ENCODE measurements at regions not wholly inside any gene's neighbourhood (a gene's known extent, or its start where the extent isn't known, plus 50 kb on each side); places are given as distances from the start of the nearest gene placed in this dataset.

DNA sequence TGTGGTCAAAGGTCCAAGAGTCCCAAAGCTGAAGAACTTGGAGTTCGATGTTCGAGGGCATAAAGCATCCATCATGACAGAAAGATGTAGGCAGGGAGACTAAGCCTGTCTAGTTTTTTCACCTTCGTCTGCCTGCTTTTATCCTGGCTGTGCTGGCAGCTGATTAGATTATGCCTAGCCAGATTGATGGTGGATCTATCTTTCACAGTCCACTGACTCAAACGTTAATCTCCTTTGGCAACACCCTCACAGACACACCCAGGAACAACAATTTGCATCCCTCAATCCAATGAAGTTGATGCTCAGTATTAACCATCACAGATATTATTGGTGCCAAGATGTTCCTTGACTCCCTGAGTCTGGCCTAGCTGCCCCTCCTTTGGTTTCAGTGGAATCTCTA is 530.8 kb upstream of the CLINT1 start:
- intact Hi-C loops (cut with micrococcal nuclease): no loop called here
- H3K36me3 ChIP-seq (ENCODE audit: control insufficient read depth, insufficient read depth, low read length): no peaks in the 10 kb centered on the region

DNA sequence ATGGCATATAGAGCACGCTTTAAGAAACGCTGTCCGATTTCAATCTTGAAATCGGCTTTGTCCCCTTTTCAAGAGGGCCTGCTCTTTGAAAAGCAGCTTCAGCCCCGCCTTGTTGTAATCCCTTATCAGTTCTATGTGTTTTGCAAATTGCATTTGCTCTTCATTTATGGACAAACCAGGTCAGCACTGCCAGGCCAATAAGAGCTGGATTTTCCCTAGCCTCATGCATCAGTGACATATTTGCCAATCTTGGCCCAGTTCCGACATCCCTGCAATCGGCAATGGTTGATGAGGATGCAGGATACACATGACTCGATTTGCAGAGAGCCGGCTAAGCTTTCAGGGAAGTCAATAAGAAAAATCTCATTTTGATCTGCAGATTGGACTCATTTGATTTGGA is 529.1 kb upstream of the CLINT1 start:
- peaks cover 2 to 3% of the 10 kb centered on the region in 2 donors for H3K9me3 Mint-ChIP-seq
- no peak overlapping the region for H3K27ac Mint-ChIP-seq
- DNase-seq: no peak
- H3K27me3 Mint-ChIP-seq (ENCODE audit: low read depth in 2 of 2): no peaks in the 10 kb centered on the region
- no peak overlapping the region for H3K4me3 Mint-ChIP-seq
- H3K27me3 ChIP-seq (ENCODE audit: control insufficient read depth, insufficient read depth, low read length): no peaks in the 10 kb centered on the region
- no peaks in the 10 kb centered on the region for H3K36me3 ChIP-seq (ENCODE audit: control insufficient read depth, insufficient read depth, low read length)
- no peaks in the 10 kb centered on the region for H3K36me3 Mint-ChIP-seq
- TF ChIP-seq, protein P1, sequence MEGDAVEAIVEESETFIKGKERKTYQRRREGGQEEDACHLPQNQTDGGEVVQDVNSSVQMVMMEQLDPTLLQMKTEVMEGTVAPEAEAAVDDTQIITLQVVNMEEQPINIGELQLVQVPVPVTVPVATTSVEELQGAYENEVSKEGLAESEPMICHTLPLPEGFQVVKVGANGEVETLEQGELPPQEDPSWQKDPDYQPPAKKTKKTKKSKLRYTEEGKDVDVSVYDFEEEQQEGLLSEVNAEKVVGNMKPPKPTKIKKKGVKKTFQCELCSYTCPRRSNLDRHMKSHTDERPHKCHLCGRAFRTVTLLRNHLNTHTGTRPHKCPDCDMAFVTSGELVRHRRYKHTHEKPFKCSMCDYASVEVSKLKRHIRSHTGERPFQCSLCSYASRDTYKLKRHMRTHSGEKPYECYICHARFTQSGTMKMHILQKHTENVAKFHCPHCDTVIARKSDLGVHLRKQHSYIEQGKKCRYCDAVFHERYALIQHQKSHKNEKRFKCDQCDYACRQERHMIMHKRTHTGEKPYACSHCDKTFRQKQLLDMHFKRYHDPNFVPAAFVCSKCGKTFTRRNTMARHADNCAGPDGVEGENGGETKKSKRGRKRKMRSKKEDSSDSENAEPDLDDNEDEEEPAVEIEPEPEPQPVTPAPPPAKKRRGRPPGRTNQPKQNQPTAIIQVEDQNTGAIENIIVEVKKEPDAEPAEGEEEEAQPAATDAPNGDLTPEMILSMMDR (IDR thresholded peaks at IDR 0.05): no peak
- no peaks in the 10 kb centered on the region for H3K4me1 ChIP-seq (ENCODE audit: control insufficient read depth, insufficient read depth, low read length)
- ATAC-seq: no peak
- no peak overlapping the region for H3K27ac ChIP-seq (ENCODE audit: low read length)
- no peaks in the 10 kb centered on the region for H3K4me1 Mint-ChIP-seq
- intact Hi-C loops (cut with micrococcal nuclease): no loop called here
- no peak overlapping the region for H3K4me3 ChIP-seq (ENCODE audit: low read length)
- H3K9me3 ChIP-seq (ENCODE audit: control insufficient read depth, insufficient read depth, low read length): no peaks in the 10 kb centered on the region
- 94% methylated on average over 9 of the region's 9 CpGs for WGBS (ENCODE audit: insufficient coverage)

More for the DNA sequence above, 530.8 kb upstream of the CLINT1 start:
- Histone ChIP-seq H3K9me3 (ENCODE audit: control insufficient read depth, insufficient read depth, low read length) (no peaks in the 10 kb centered on the region), H3K4me1 (ENCODE audit: control insufficient read depth, insufficient read depth, low read length) (no peaks in the 10 kb centered on the region), H3K4me3 (ENCODE audit: low read length) (no peak overlapping the region), H3K27me3 (ENCODE audit: control insufficient read depth, insufficient read depth, low read length) (no peaks in the 10 kb centered on the region), H3K27ac (ENCODE audit: low read length) (no peak overlapping the region)
- no peak overlapping the region for H3K4me3 Mint-ChIP-seq
- peaks cover 0 to 3% of the 10 kb centered on the region in 2 donors for H3K9me3 Mint-ChIP-seq
- no peaks in the 10 kb centered on the region for H3K36me3 Mint-ChIP-seq
- WGBS (ENCODE audit: insufficient coverage): 78% methylated on average over 4 of the region's 4 CpGs
- no peaks in the 10 kb centered on the region for H3K27me3 Mint-ChIP-seq (ENCODE audit: low read depth in 2 of 2)
- H3K4me1 Mint-ChIP-seq: no peaks in the 10 kb centered on the region
- no peak for DNase-seq
- TF ChIP-seq, protein P1 (IDR thresholded peaks at IDR 0.05): no peak
- no peak for ATAC-seq
- H3K27ac Mint-ChIP-seq: no peak overlapping the region

DNA sequence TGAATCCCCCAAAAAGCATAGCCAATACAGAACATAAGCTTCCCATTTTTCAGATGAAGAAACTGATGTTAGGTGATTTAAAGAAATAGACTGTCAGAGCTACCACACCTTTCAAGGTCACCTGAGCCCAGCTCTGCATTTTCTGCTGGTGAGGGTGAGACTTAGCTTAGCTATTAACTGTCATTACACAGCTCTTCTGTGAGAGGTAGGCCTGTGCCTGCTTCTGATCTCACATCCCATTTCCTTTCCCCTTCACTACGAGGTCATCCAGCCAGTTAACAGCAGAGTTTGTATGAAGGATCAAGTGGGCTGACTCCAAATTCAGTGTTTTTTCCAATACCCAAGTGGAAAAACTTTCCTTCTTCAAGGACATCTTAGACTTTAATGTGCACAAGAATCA is 528.6 kb upstream of the CLINT1 start:
- H3K27me3 ChIP-seq (ENCODE audit: control insufficient read depth, insufficient read depth, low read length): no peaks in the 10 kb centered on the region
- H3K27me3 Mint-ChIP-seq (ENCODE audit: low read depth in 2 of 2): no peaks in the 10 kb centered on the region
- no peak overlapping the region for H3K4me3 ChIP-seq (ENCODE audit: low read length)
- no peaks in the 10 kb centered on the region for H3K4me1 Mint-ChIP-seq
- H3K4me1 ChIP-seq (ENCODE audit: control insufficient read depth, insufficient read depth, low read length): no peaks in the 10 kb centered on the region
- no peaks in the 10 kb centered on the region for H3K36me3 ChIP-seq (ENCODE audit: control insufficient read depth, insufficient read depth, low read length)
- DNase-seq: no peak
- H3K27ac ChIP-seq (ENCODE audit: low read length): no peak overlapping the region
- no peaks in the 10 kb centered on the region for H3K9me3 ChIP-seq (ENCODE audit: control insufficient read depth, insufficient read depth, low read length)
- H3K4me3 Mint-ChIP-seq: no peak overlapping the region
- H3K36me3 Mint-ChIP-seq: no peaks in the 10 kb centered on the region
- no peak for ATAC-seq
- intact Hi-C loops (cut with micrococcal nuclease): no loop called here
- no peak overlapping the region for H3K27ac Mint-ChIP-seq
- H3K9me3 Mint-ChIP-seq: peaks cover 2 to 3% of the 10 kb centered on the region in 2 donors
- 69% methylated on average over 1 of the region's 1 CpG for WGBS (ENCODE audit: insufficient coverage)
- TF ChIP-seq, protein P1 (IDR thresholded peaks at IDR 0.05): no peak

DNA sequence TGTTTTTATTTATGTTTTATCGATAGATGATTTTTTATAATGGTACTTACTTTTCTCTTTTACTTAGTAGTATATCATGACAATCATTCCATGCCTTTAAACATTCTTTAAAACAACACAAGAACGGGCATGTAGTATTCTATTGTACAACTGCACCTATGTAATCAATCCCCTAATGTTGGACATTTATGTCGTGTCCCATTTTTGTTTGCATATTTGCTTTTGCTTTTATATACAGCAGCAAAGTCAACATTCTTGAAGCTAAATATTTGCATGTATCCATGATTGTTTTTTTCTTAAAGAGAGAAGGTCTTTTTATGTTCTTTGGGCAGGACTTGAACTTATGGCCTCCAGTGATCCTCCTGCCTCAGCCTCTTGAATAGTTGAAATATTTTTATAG is 527.0 kb upstream of the CLINT1 start:
- Histone ChIP-seq H3K36me3 (ENCODE audit: control insufficient read depth, insufficient read depth, low read length) (no peaks in the 10 kb centered on the region), H3K4me3 (ENCODE audit: low read length) (no peak overlapping the region), H3K9me3 (ENCODE audit: control insufficient read depth, insufficient read depth, low read length) (no peaks in the 10 kb centered on the region), H3K4me1 (ENCODE audit: control insufficient read depth, insufficient read depth, low read length) (no peaks in the 10 kb centered on the region), H3K27me3 (ENCODE audit: control insufficient read depth, insufficient read depth, low read length) (no peaks in the 10 kb centered on the region), H3K27ac (ENCODE audit: low read length) (no peak overlapping the region)
- intact Hi-C loops (cut with micrococcal nuclease): no loop called here
- WGBS (ENCODE audit: insufficient coverage): 76% methylated on average over 2 of the region's 3 CpGs
- Mint-ChIP-seq H3K4me1 (no peaks in the 10 kb centered on the region), H3K4me3 (no peak overlapping the region), H3K27me3 (ENCODE audit: low read depth in 2 of 2) (no peaks in the 10 kb centered on the region), H3K9me3 (peaks cover 2 to 3% of the 10 kb centered on the region in 2 donors), H3K36me3 (no peaks in the 10 kb centered on the region), H3K27ac (no peak overlapping the region)
- DNase-seq (no peak), ATAC-seq (no peak)
- TF ChIP-seq, protein P1 (IDR thresholded peaks at IDR 0.05): no peak

Data from natural killer cell (primary cell).